ENCODE measurements at regions not wholly inside any gene's neighbourhood (a gene's known extent, or its start where the extent isn't known, plus 50 kb on each side); places are given as distances from the start of the nearest gene placed in this dataset.

DNA sequence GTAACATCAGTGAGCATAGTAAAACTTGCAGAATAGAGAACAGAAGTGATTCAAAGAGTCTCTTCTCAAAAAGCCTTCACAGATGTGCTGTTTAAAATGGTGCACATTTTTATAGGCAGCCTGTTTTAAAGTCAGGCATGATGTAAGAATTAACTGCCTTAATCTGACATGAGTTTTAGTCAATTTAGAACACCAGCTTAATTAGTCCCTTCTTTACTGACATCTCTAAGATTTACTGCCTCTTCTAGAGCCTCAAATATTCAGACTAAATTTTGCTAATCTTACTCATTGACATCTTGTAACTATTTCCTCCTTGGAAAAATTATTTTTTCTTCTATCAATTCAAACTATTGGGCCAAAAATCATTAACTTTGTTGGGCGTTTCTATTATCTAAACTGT is 782.5 kb downstream of the C12orf50 start:
- H3K27me3 ChIP-seq (ENCODE audit: control insufficient read depth, insufficient read depth, low read length): no peaks in the 10 kb centered on the region
- H3K4me3 ChIP-seq (ENCODE audit: low read depth, low read length): no peak overlapping the region
- no peaks in the 10 kb centered on the region for H3K36me3 ChIP-seq (ENCODE audit: control insufficient read depth, insufficient read depth, low read length)
- DNase-seq (ENCODE audit: low read depth): no peak
- no peak for TF ChIP-seq CTCF (IDR thresholded peaks at IDR 0.05; ENCODE audit: insufficient read depth, low read length, poor library complexity, severe bottlenecking)

GRCh38 chr12:87238466-87238865 is 790.7 kb downstream of the C12orf50 start:
- no peak overlapping the region for H3K4me3 ChIP-seq (ENCODE audit: low read depth, low read length)
- H3K36me3 ChIP-seq (ENCODE audit: control insufficient read depth, insufficient read depth, low read length): no peaks in the 10 kb centered on the region
- H3K27me3 ChIP-seq (ENCODE audit: control insufficient read depth, insufficient read depth, low read length): no peaks in the 10 kb centered on the region
- no peak for TF ChIP-seq CTCF (IDR thresholded peaks at IDR 0.05; ENCODE audit: insufficient read depth, low read length, poor library complexity, severe bottlenecking)
- no peak for DNase-seq (ENCODE audit: low read depth)

GRCh38 chr12:87234898-87235297 is 794.3 kb downstream of the C12orf50 start:
- no peak for TF ChIP-seq CTCF (IDR thresholded peaks at IDR 0.05; ENCODE audit: insufficient read depth, low read length, poor library complexity, severe bottlenecking)
- H3K4me3 ChIP-seq (ENCODE audit: low read depth, low read length): no peak overlapping the region
- H3K36me3 ChIP-seq (ENCODE audit: control insufficient read depth, insufficient read depth, low read length): no peaks in the 10 kb centered on the region
- H3K27me3 ChIP-seq (ENCODE audit: control insufficient read depth, insufficient read depth, low read length): no peaks in the 10 kb centered on the region
- DNase-seq (ENCODE audit: low read depth): no peak

DNA sequence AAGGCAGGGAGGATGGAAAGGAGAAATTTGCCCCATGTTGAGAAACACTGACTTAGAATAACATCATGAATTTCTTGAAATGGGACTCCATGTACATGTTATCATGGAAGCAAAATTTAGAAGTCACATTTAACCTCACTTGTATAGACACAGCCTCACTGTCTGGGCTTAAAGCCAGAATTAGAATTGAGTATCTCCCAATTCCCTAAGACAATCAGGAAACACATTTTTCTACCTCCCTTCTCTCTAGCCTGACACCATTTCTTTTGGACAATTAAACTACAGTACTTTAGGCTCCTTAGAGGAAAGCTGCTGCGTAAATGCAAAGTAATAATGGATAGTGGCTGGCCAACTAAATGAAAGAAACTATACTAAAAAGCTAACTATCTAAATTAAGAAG is 795.5 kb downstream of the C12orf50 start:
- Histone ChIP-seq H3K4me3 (ENCODE audit: low read depth, low read length) (no peak overlapping the region), H3K36me3 (ENCODE audit: control insufficient read depth, insufficient read depth, low read length) (no peaks in the 10 kb centered on the region), H3K27me3 (ENCODE audit: control insufficient read depth, insufficient read depth, low read length) (no peaks in the 10 kb centered on the region)
- TF ChIP-seq CTCF (IDR thresholded peaks at IDR 0.05; ENCODE audit: insufficient read depth, low read length, poor library complexity, severe bottlenecking): no peak
- DNase-seq (ENCODE audit: low read depth): no peak

DNA sequence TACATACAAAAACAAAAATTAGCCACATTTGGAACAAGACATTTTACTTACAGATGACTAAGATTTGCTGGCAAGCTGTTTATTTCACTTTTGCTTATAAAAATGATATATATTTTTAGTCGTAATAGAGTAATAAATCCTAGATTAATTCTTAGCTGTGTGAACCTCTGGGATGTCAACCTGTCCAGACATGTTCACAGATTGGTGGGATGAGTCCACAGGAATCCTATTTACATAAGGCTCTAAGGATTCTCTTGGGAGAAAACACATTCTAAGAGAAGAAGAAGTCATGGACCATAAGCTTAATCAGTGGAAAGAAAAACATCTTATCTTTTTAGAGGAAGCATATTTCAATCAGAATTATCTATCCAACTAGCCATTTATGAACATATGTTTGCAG is 797.4 kb downstream of the C12orf50 start:
- Histone ChIP-seq H3K4me3 (ENCODE audit: low read depth, low read length) (no peak overlapping the region), H3K27me3 (ENCODE audit: control insufficient read depth, insufficient read depth, low read length) (no peaks in the 10 kb centered on the region), H3K36me3 (ENCODE audit: control insufficient read depth, insufficient read depth, low read length) (no peaks in the 10 kb centered on the region)
- no peak for TF ChIP-seq CTCF (IDR thresholded peaks at IDR 0.05; ENCODE audit: insufficient read depth, low read length, poor library complexity, severe bottlenecking)
- DNase-seq (ENCODE audit: low read depth): no peak

DNA sequence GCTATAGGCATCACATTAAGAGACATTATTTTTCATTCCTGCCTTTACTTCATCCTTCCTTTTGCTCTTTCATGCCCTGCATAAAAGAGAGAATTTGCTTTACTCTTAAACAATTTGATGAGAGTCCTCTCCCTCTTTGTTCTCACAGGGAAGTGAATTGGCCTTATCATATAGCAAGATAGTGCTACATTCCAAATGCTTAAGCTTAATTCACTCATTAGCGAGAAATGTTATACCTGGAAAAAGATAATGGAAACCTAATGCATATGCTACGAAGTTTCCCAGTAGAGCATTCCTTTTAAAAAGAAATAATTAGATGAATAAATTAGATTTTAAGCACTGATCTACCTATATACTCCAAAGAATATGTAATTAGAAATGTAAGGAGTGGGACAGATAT is 798.8 kb downstream of the C12orf50 start:
- no peaks in the 10 kb centered on the region for H3K36me3 ChIP-seq (ENCODE audit: control insufficient read depth, insufficient read depth, low read length)
- H3K27me3 ChIP-seq (ENCODE audit: control insufficient read depth, insufficient read depth, low read length): no peaks in the 10 kb centered on the region
- H3K4me3 ChIP-seq (ENCODE audit: low read depth, low read length): no peak overlapping the region
- no peak for DNase-seq (ENCODE audit: low read depth)
- no peak for TF ChIP-seq CTCF (IDR thresholded peaks at IDR 0.05; ENCODE audit: insufficient read depth, low read length, poor library complexity, severe bottlenecking)
